GM19397 (cell line): ENCODE measurements at regions not wholly inside any gene's neighbourhood (a gene's known extent, or its start where the extent isn't known, plus 50 kb on each side); places are given as distances from the start of the nearest gene placed in this dataset.

Experiments
- ATAC-seq: cut with Tn5 transposase; IDR thresholded peaks from one replicate; pipeline ENCODE4 v1.9.1; 2021; ENCODE audit warnings: mild to moderate bottlenecking, moderate library complexity; ENCODE audit not compliant: unreplicated experiment

DNA sequence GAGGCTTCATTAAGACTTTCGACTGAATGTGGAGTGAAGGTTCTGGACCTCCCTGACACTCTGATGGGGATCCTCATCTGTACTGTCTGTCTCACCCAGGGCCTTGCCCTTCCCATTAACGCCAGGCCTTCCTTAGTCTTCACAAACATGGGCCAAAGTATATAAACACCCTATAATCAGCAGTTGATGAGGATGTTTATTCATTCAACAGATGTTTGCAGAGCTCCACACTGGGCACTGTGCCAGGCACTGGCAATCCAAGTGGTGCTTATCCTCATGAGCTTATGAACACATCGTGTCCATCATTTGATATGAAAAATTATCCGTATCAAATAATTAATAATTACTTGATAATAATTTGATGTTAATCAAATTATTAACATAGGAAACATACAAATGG, 454.4 kb downstream of the FUT8 start:
- no peak for ATAC-seq

DNA sequence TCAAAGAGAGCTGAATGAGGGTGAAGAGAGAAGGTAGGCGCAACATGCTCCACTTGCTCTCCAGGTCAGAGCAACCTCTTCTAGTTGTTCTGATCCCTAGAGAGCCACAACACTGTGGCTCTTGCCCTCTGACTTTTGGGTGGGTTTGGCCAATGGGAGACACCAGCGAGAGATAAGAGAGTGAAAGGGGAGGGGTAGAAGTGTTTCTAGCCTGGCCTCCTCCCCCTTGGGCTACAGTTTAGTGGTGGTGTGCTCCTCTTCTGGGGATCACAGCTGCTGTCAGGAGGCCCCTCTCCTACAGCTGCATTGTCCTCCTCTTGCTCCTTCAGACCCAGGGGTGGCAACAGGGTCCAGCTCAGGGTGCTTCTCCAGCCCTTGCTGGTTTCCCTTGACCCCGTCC, 454.8 kb downstream of the FUT8 start:
- no peak for ATAC-seq

DNA sequence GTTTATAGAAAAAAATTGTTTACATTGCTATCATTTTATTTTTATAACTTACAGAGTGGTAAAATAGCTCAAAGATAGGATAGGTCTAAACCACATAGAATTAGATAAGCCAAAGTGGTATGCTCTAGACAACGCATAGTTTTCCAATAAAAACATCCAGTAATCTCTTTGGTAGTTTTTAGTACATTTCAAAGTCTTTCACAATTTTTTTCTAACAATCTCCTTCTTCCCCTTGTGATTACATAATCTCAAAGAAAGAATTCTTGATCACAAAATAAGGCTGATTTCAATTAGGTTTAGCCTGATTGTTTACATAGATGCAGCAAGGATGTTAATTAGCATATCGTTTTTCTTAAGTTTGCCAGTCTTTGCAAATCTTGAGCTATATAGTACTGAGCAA, 460.0 kb downstream of the FUT8 start:
- no peak for ATAC-seq

DNA sequence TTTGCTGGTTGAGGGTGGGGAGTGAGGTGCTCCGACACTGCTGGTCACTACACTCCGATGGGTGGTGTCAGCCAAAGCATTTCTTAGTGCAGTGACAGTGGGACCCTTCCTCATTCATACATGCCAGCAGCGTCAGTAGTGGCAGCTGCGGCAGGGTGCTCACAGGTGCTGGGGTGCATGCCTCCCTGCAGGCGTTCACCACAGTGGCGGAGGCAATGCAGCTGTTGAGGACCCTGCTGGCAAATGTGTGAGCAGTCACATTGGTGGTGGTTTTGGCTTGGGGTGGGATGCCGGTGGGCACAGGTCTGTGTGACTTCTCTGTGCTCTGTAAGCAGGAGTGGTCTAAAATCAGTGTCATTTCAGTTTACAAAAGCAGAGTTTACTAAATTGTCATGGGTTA, 464.6 kb downstream of the FUT8 start:
- no peak for ATAC-seq

DNA sequence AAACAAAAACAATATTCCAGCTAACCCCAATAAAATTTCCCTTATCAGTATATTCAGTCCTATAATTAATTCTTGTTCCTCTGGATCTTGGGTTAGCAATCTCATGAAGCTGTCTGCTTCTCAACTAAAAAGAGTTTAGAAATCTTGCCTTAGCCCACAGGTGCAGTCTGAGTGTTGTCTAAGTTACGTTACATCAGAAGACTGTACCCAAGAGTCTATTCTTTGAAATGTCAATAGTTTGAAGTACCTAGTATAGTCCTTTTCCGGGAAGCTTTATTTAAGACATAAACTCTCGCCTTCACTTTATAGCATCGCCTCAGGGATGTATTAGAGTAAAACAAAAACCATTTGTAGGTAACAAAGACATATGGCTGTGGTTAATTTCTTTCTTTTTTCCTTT, 465.1 kb downstream of the FUT8 start:
- ATAC-seq: no peak

DNA sequence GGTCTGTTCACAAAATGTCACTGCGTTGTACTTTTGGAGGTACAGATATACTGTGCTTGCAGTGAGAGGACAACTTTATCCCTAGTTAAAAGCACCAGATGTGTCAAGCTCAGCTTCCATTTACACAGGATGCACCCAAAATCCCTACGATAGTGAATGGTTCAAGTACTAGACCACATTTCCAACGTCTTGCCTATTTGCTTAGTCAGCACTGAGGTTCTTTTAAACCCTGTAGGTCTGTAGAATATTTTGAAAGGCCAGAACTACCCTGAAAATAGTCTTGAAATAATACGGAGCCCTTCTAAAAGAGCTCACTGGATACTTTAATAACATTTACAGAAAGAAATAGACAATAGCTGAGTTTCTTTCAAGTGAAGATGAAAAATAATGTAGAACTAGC, 466.1 kb downstream of the FUT8 start:
- no peak for ATAC-seq

DNA sequence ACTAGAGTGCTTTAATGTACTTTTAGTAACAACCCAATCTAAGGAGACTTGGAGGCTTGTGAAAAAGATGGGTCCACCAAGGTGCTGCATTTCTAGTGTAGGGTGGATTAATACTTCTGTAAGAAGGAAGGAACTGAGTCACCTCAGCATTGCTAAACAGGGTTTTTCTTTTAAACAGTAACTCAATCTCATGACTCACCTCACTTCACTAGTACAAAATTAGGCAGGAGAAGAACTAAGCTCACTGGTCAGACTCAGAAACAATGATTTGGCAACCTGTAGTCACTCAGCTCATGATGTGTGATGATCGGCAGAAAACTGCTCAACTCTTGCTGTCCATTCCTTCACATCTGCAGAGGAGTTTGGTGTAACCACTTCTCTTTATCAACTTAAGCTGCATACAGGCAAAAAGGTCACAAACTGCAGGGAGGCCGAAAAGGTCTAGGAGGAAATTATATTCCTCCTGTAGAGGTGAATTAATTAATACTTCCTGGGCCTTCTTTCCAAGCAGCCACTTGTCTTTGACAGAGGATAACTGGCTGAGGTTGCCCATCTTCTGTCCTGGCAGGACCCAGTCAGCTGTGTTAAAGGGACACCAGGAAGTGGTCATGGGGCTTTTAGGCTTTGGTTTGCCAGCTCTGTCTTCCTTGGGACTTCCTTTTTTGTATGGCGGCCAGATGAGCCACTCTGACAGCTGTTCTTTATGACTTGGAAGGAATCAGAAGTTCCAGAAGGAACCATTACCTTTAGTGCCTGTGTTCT, 466.9 kb downstream of the FUT8 start:
- ATAC-seq: no peak

DNA sequence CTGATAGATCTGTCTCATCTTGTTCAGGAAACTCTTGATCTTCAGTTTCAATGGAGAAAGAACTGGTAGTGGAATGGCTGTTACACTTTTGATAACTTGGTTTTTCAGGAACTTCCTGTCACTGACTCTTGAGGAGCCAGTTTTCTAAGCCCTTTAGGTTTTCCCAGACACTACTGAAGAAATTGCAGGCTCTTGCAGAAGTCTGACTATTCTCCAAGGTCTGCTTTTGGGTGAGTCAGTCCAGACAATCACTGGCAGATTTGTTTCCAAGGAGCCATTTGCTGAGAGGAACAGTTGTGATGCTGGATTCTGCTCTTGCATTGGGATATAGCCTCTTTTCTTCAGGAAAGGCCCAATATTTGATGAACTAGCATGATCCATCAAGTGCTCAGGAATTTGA, 468.0 kb downstream of the FUT8 start:
- ATAC-seq: no peak

DNA sequence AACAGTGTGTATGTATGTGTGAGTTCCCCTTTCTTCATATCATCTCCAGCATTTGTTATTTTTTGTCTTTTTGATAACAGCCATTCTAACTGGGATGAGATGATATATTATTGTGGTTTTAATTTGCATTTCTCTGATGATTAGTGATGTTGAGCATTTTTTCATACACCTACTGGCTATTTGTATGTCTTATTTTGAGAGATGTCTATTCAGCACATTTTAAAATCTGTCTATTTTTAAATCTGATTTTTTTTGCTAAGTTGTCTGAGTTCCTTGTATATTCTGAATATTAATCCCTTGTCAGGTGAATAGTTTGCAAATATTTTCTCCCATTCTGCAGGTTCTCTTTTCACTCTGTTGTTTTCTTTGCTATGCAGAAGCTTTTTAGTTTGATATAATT, 469.1 kb downstream of the FUT8 start:
- no peak for ATAC-seq

DNA sequence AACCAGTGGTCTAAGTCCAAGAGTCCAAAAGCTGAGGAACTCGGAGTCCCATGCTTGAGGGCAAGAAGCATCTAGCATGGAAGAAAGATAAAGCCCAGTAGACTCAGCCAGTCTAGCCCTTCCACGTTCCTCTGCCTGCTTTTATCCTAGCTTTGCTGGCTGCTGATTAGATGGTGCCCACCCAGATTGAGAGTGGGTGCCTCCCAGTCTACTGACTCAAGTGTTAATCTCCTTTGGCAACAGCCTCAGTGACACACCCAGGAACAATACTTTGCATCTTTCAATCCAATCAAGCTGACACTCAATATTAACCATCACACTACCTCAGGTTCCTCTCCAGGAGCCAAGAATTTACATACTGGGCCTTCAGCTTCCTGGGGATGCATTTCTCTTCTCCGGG, 476.1 kb downstream of the FUT8 start:
- ATAC-seq: no peak

DNA sequence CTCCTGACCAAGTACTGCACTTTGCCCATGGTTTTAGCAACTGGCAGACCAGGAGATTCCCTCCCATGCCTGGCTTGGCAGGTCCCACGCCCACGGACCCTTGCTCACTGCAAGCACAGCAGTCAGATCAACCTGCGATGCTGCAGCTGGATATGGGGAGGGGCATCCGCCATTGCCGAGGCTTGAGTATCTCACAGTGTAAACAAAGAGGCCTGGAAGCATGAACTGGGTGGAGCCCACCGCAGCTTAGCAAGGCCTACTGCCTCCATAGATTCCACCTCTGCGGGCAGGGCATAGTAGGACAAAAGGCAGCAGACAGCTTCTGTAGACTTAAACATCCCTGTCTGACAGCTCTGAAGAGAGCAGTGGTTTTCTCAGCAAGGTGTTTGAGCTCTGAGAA, 479.8 kb downstream of the FUT8 start:
- ATAC-seq: no peak

DNA sequence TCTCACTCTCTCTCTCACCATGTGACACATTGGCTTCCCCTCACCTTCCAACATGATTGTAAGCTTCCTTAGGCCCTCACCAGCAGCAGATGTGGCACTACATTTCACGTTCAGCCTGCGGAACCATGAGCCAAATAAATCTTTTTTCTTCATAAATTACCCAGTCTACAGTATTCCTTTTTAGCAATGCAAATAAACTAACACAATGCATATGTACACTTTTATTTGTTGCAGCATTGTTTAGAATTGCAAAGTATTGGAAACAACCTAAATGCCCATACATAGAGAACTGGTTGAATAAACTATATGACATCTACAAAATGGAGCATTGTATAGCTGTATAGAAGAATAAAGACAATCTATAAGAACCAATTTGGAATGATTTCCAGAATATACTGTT, 487.6 kb downstream of the FUT8 start:
- no peak for ATAC-seq

DNA sequence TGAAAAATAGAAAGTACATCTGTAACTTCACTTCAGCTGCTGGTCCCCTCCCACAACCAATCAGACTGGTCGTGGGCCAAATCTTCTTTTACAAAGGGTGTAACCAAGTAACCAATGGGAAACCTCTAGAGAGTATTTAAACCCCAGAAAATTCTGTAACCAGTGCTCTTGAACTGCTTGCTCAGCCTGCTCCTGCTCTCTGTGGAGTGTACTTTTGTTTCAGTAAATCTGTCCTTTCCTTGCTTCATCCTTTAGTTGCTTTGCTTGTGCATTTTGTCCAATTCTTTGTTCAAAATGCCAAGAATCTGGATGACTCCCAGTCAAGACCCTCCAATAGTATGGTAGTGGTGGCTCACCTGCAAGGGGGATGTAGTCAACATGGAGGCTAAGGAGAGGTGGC, 489.1 kb downstream of the FUT8 start:
- no peak for ATAC-seq

DNA sequence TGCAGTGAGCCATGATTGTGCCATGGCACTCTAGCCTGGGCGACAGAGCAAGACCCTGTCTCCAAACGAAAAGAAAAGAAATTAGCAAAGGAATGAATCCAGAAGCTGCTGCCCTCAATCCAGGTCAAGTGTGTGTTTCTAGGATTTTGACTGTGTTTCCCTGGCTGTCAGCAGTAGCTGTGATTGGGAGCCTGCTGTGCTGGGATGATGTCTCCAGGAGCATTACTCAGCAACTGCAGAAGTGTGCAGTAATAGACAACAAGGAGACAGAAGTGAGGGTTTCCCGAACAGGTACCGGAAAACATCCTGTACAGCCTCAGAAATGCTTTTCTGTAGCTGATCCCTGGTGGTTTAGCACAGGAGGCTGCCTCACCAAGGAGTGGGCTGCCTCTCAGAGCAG, 492.5 kb downstream of the FUT8 start:
- no peak for ATAC-seq

DNA sequence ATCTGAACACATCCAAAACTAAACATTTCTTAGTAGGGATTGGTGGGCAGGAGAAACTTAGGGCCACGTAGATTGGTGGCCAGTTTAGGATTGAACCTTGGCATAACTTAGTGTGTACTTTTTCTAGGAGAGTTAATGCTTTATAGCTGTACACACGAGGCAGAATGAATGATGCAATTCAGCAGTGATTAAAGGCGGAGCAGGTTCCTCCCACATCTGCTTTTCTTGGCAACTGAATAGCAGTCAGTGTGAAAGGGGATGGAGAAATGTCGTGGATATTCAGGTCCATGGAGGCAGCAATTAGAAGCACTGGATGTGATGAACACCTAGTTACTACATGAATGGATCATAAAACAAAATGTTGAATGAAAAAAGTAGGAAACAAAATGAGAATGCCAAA, 493.8 kb downstream of the FUT8 start:
- no peak for ATAC-seq

DNA sequence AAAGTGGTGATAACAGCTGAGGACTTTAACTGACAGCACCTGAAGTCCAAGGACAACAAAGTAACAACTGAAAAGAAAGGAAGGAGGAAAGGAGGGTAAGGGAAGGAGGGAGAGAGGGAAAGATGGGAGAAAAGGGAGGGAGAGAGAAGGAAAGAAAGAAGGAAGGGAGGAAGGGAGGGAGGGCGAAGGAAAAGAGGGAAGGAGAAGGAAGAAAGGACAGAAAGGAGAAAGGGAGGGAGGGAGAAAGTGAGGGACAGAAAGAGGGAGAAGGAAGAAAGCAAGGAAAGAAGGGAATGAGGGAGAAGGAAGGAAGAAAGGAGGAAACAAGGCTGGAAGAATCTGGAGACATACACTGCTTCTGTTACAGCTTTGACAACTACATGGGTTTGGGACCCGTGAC, 494.4 kb downstream of the FUT8 start:
- ATAC-seq: no peak

DNA sequence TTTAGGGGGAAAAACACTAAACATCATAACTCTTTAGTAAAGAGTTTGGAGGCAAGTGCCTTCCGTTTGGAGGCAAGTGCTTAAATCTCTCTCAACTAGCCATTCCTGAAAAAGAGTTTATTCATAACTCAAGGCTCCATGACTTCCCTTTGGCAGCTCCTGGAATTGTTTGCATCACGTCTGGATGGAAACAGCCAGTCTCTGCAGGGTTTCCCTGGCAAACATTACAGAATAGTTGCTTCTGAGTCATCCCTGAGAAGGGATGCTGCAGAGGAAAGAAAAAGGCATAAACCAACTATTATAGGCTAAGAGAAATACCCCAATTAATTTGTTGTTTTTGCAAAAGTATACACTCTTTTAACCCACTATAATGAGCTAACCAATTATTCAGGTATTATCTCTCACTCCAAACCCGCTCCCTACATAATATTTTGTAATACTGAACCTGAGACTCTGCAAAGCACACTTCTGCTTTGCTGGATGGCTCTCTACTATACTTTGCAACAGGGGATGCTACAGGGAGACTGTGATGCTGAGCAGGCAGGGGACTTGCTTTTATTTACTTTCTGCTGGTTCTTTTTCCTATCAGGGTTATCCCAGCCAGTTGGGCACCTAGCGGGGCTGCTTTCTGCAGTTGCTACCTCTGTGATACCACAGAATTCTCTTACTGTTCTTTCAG, 497.7 kb downstream of the FUT8 start:
- no peak for ATAC-seq

DNA sequence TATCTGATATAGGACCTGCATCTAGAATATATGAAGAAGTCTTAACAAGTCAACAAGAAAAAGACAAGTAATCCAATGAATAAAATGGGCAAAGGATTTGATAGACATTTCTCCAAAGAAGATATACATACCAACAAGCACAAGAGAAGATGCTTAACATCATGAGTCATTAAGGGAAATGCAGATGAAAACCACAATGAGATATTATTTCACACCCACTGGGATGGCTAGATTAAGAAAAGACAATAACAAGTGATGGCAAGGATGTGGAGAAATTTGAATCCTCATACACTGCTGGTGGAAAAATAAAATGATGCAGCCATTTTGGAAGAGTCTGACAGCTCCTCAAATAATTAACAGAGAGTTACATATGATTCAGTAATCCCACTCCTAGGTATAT, 502.6 kb downstream of the FUT8 start:
- no peak for ATAC-seq

DNA sequence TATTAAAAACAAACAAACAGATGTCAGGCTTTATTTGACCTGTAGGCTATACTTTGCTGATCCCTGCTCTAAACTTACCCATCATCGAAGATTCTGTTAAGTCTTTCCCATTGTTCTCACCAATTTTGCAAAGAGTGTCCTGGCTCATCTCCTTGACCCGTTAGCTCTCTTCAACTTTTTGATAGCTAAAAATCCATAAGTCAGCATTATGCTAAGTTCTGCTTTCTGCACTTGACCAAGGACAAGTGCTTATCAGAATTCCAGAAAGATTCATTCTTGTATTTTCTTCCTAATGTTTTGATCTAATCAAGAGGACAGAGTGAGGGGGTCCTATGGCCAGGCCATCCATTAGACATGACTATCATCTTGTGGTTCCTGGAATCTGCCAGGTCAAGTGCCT, 503.5 kb downstream of the FUT8 start:
- no peak for ATAC-seq

DNA sequence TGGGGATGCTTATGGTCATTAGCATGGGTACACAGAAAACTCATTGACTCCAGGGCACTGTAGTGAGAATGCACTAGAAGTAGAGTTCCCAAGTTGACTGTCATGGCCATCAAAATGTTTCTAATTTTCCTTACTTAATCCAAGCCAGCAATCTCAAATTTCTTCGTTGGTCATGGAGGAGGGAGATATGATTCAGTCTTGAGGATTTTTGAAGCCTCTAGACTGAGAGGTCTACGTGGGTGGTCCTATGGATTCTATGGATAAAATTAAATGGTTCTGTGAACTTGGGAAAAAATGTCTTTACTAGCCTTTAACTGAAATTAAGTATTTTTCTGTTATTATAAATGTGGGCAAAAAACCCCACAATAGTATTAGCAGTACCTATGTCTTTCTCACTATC, 508.5 kb downstream of the FUT8 start:
- ATAC-seq: no peak

DNA sequence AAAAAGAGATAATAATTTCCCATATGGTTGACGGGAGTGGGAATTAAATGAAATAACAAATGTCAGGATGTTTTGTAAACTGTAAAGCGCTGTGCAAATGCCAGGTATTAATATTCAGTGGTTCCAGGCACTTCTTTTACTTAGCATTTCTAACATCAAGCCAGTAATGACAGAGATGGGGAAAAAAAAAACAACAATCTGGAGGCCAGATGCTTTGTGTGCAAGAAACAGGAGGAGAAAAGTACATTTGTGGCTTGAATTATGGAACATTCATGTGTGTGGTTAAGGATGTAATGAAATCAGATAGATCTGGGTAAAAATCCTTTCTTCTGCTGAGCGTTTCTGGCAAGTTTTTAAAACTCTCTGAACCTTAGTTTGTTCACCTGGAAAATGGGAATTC, 509.6 kb downstream of the FUT8 start:
- ATAC-seq: no peak

DNA sequence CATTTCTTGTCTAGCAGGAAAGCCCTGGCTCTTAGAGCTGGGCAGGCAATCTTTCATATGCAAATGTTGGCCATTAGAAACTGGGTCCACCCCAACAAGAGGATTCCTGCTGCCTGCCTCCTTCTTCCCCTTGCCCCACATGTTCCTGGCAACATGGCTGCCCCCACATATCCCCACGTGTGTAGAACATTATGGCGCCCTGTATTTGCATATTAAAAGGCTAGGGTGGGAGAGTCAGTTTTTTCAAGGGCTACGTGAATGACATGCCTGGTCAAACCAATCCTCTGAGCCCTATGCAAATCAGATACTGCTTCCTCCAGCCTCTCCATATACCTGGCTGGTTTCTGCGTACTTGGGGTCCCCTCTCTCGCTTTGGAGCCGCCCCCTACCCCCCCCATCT, 514.0 kb downstream of the FUT8 start:
- no peak for ATAC-seq
